ENCODE measurements at regions not wholly inside any gene's neighbourhood (a gene's known extent, or its start where the extent isn't known, plus 50 kb on each side); places are given as distances from the start of the nearest gene placed in this dataset.

GRCh38 chr18:46319783-46320182 is 215.6 kb downstream of the HAUS1 start:
- TF ChIP-seq CTCF (IDR thresholded peaks at IDR 0.05; ENCODE audit: borderline replicate concordance, extremely low read depth, low read length, poor library complexity, severe bottlenecking) (no peak), EZH2 (IDR thresholded peaks at IDR 0.05; ENCODE audit: borderline replicate concordance, low read depth, low read length, severe bottlenecking) (no peak)

Data from DND-41 (cell line).